GM23338 (cell line): ENCODE measurements at regions not wholly inside any gene's neighbourhood (a gene's known extent, or its start where the extent isn't known, plus 50 kb on each side); places are given as distances from the start of the nearest gene placed in this dataset.

Experiments used
- ATAC-seq: fragments of 200-7000 bp; cut with Tn5 transposase; 3 replicates; pipeline ENCODE4 v1.9.1; 2020
- DNase-seq: peaks from one replicate; pipeline ENCODE4 v3.0.0-alpha.2; 2015; ENCODE audit warnings: low spot score
- H2AFZ ChIP-seq: fragments of 200-600 bp; sonication (generic); 2 replicates; pipeline ENCODE4 v1.8.0; 2016; ENCODE audit warnings: antibody characterized with exemption, mild to moderate bottlenecking, moderate library complexity
- H3F3A ChIP-seq: fragments of 200-600 bp; sonication (generic); replicated peaks from 2 replicates; pipeline ENCODE4 v1.8.0; 2017; ENCODE audit warnings: antibody characterized with exemption, mixed run types, low read depth
- H3K27ac ChIP-seq: fragments of 200-600 bp; sonication (generic); 2 replicates; pipeline ENCODE4 v1.6.1; 2016; ENCODE audit warnings: low read depth
- H3K27me3 ChIP-seq: fragments of 200-600 bp; sonication (generic); 2 replicates; pipeline ENCODE4 v1.8.0; 2016; ENCODE audit warnings: mild to moderate bottlenecking, mixed run types, moderate library complexity; ENCODE audit not compliant: insufficient read depth
- H3K36me3 ChIP-seq: fragments of 200-600 bp; sonication (generic); 2 replicates; pipeline ENCODE4 v1.8.0; 2016; ENCODE audit warnings: mild to moderate bottlenecking; ENCODE audit not compliant: insufficient read depth
- H3K4me1 ChIP-seq: fragments of 200-600 bp; sonication (generic); 2 replicates; pipeline ENCODE4 v1.8.0; 2016; ENCODE audit warnings: mild to moderate bottlenecking, moderate library complexity; ENCODE audit not compliant: insufficient read depth
- H3K4me2 ChIP-seq: fragments of 200-600 bp; sonication (generic); 2 replicates; pipeline ENCODE4 v1.7.1; 2017; ENCODE audit warnings: mixed run types
- H3K4me3 ChIP-seq: fragments of 200-600 bp; sonication (generic); 2 replicates; pipeline ENCODE4 v1.6.1; 2016; ENCODE audit warnings: mixed run types
- H3K79me2 ChIP-seq: fragments of 200-600 bp; sonication (generic); replicated peaks from 2 replicates; pipeline ENCODE4 v1.8.0; 2017; ENCODE audit warnings: mild to moderate bottlenecking; ENCODE audit not compliant: insufficient read depth
- H3K9me2 ChIP-seq: fragments of 200-600 bp; sonication (generic); 2 replicates; pipeline ENCODE4 v1.8.0; 2017; ENCODE audit not compliant: insufficient read depth
- H4K20me1 ChIP-seq: fragments of 200-600 bp; sonication (generic); replicated peaks from 2 replicates; pipeline ENCODE4 v1.8.0; 2017; ENCODE audit warnings: mild to moderate bottlenecking; ENCODE audit not compliant: insufficient read depth
- H3K27ac Mint-ChIP-seq: 2 replicates; pipeline ENCODE4 v1.8.0; 2020; ENCODE audit warnings: inconsistent platforms, mild to moderate bottlenecking, moderate library complexity, mixed read lengths
- H3K27me3 Mint-ChIP-seq: 3 replicates; pipeline ENCODE4 v1.8.0; 2022; ENCODE audit warnings: low read depth, mild to moderate bottlenecking, moderate library complexity, mixed read lengths, inconsistent platforms; ENCODE audit not compliant: insufficient read depth, poor library complexity
- H3K36me3 Mint-ChIP-seq: 3 replicates; pipeline ENCODE4 v1.8.0; 2021; ENCODE audit warnings: low read depth, mild to moderate bottlenecking, inconsistent platforms, moderate library complexity, mixed read lengths
- H3K4me1 Mint-ChIP-seq: 3 replicates; pipeline ENCODE4 v1.8.0; 2020; ENCODE audit warnings: mild to moderate bottlenecking, inconsistent platforms, mixed read lengths
- H3K4me3 Mint-ChIP-seq: 3 replicates; pipeline ENCODE4 v1.8.0; 2021; ENCODE audit warnings: moderate library complexity, mild to moderate bottlenecking, inconsistent platforms, mixed read lengths
- H3K9me3 Mint-ChIP-seq: 3 replicates; pipeline ENCODE4 v1.8.0; 2020; ENCODE audit warnings: moderate library complexity, mild to moderate bottlenecking, inconsistent platforms, mixed read lengths
- CREB1 ChIP-seq: fragments of 250-450 bp; sonication (Bioruptor Pico); IDR thresholded peaks from 2 replicates; pipeline ENCODE4 v1.5.0; 2020; ENCODE audit warnings: low read depth, mild to moderate bottlenecking, moderate library complexity
- ETS1 ChIP-seq: IDR thresholded peaks from 2 replicates; pipeline ENCODE4 v1.6.1; 2016; ENCODE audit warnings: antibody characterized with exemption
- EZH2 ChIP-seq: fragments of 200-600 bp; sonication (generic); IDR thresholded peaks from one replicate; pipeline ENCODE4 v1.8.0; 2017; ENCODE audit warnings: antibody characterized with exemption, mild to moderate bottlenecking, low read depth; ENCODE audit not compliant: unreplicated experiment
- EZH2phosphoT487 ChIP-seq: fragments of 200-600 bp; sonication (generic); IDR thresholded peaks from one replicate; pipeline ENCODE4 v1.8.1; 2018; ENCODE audit warnings: antibody characterized with exemption; ENCODE audit not compliant: unreplicated experiment
- JUNB ChIP-seq: IDR thresholded peaks from one replicate; pipeline ENCODE4 v1.6.1; 2016; ENCODE audit warnings: antibody characterized with exemption; ENCODE audit not compliant: unreplicated experiment
- NANOG ChIP-seq: IDR thresholded peaks from 2 replicates; pipeline ENCODE4 v1.6.1; 2016; ENCODE audit warnings: antibody characterized with exemption, borderline replicate concordance
- POLR2AphosphoS5 ChIP-seq: IDR thresholded peaks from 2 replicates; pipeline ENCODE4 v1.6.1; 2016; ENCODE audit warnings: antibody characterized with exemption, low read depth
- STAT1 ChIP-seq: IDR thresholded peaks from one replicate; pipeline ENCODE4 v1.6.1; 2016; ENCODE audit warnings: antibody characterized with exemption; ENCODE audit not compliant: unreplicated experiment
- ZNF114 ChIP-seq: fragments of 250-450 bp; sonication (Bioruptor Pico); IDR thresholded peaks from 2 replicates; pipeline ENCODE4 v1.5.0; 2020; ENCODE audit warnings: mild to moderate bottlenecking, moderate library complexity
- ZNF331 ChIP-seq: fragments of 250-450 bp; sonication (Bioruptor Pico); IDR thresholded peaks from 2 replicates; pipeline ENCODE4 v1.5.0; 2020; ENCODE audit warnings: low read depth, mild to moderate bottlenecking, moderate library complexity
- ZNF462 ChIP-seq: fragments of 250-450 bp; sonication (Bioruptor Pico); IDR thresholded peaks from 2 replicates; pipeline ENCODE4 v1.5.0; 2020; ENCODE audit warnings: mild to moderate bottlenecking, moderate library complexity
- TF ChIP-seq, protein P1 (sequence below): IDR thresholded peaks from one replicate; pipeline ENCODE4 v1.6.1; 2018; ENCODE audit warnings: antibody characterized with exemption; ENCODE audit not compliant: unreplicated experiment
- TF ChIP-seq, protein P2 (sequence below), 2 experiments: fragments of 200-600 bp in 1 of 2; sonication (generic) in 1 of 2; conservative IDR thresholded peaks; 2 replicates each; pipeline versions ENCODE4 v1.5.1 to v1.6.1; 2016 to 2017; ENCODE audit warnings: antibody characterized with exemption in 2 of 2, low read depth in 2 of 2, mild to moderate bottlenecking in 2 of 2, moderate library complexity in 1 of 2

DNA sequence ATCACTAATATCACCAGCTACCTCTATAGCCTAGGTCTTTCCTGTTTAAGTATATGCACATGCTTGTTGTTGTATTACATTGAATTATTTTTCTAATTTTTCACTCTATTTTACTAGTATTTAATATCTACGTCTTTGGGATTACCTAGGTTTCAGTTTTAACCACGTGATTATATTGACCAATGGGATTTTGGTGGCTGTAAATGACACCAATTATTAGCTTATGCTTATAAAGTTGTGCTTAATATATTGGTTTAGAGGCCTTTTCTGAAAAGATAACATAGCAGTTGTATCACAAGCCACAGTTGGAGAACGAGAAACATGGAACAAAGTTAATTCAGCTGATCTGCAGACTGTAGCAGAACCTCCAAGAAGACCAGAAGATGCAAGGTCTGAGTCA is 104.8 kb upstream of the PRDM9 start:
- Mint-ChIP-seq H3K36me3 (peaks cover 5% of the 10 kb centered on the region; the same call in 1 of the 3 replicates), H3K4me3 (no peak overlapping the region), H3K27ac (no peak overlapping the region), H3K4me1 (no peaks in the 10 kb centered on the region), H3K9me3 (peaks cover 6% of the 10 kb centered on the region; the same call in 2 of the 3 replicates), H3K27me3 (no peaks in the 10 kb centered on the region)
- H3K27ac ChIP-seq = no peak overlapping the region
- no peak for ATAC-seq
- no peak for DNase-seq
- H3K9me2 ChIP-seq = 0 out of 2 replicates have a peak, but pooled peaks cover 8% of the 10 kb centered on the region
- H4K20me1 ChIP-seq = no peaks in the 10 kb centered on the region
- no peaks in the 10 kb centered on the region for H3K27me3 ChIP-seq
- H3K79me2 ChIP-seq = no peaks in the 10 kb centered on the region
- H2AFZ ChIP-seq = no peak overlapping the region
- H3K4me2 ChIP-seq = no peak overlapping the region
- H3K4me1 ChIP-seq = no peaks in the 10 kb centered on the region
- H3K4me3 ChIP-seq = no peak overlapping the region
- TF ChIP-seq CREB1 (CRISPR knock-in tag) (no peak), NANOG (no peak), STAT1 (no peak), ZNF114 (no peak), ZNF462 (CRISPR knock-in tag) (no peak), JUNB (no peak), ETS1 (no peak), EZH2 (no peak), POLR2AphosphoS5 (no peak), ZNF331 (CRISPR knock-in tag) (no peak), EZH2phosphoT487 (no peak)
- TF ChIP-seq, protein P1, sequence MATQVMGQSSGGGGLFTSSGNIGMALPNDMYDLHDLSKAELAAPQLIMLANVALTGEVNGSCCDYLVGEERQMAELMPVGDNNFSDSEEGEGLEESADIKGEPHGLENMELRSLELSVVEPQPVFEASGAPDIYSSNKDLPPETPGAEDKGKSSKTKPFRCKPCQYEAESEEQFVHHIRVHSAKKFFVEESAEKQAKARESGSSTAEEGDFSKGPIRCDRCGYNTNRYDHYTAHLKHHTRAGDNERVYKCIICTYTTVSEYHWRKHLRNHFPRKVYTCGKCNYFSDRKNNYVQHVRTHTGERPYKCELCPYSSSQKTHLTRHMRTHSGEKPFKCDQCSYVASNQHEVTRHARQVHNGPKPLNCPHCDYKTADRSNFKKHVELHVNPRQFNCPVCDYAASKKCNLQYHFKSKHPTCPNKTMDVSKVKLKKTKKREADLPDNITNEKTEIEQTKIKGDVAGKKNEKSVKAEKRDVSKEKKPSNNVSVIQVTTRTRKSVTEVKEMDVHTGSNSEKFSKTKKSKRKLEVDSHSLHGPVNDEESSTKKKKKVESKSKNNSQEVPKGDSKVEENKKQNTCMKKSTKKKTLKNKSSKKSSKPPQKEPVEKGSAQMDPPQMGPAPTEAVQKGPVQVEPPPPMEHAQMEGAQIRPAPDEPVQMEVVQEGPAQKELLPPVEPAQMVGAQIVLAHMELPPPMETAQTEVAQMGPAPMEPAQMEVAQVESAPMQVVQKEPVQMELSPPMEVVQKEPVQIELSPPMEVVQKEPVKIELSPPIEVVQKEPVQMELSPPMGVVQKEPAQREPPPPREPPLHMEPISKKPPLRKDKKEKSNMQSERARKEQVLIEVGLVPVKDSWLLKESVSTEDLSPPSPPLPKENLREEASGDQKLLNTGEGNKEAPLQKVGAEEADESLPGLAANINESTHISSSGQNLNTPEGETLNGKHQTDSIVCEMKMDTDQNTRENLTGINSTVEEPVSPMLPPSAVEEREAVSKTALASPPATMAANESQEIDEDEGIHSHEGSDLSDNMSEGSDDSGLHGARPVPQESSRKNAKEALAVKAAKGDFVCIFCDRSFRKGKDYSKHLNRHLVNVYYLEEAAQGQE = no peak
- TF ChIP-seq, protein P2, sequence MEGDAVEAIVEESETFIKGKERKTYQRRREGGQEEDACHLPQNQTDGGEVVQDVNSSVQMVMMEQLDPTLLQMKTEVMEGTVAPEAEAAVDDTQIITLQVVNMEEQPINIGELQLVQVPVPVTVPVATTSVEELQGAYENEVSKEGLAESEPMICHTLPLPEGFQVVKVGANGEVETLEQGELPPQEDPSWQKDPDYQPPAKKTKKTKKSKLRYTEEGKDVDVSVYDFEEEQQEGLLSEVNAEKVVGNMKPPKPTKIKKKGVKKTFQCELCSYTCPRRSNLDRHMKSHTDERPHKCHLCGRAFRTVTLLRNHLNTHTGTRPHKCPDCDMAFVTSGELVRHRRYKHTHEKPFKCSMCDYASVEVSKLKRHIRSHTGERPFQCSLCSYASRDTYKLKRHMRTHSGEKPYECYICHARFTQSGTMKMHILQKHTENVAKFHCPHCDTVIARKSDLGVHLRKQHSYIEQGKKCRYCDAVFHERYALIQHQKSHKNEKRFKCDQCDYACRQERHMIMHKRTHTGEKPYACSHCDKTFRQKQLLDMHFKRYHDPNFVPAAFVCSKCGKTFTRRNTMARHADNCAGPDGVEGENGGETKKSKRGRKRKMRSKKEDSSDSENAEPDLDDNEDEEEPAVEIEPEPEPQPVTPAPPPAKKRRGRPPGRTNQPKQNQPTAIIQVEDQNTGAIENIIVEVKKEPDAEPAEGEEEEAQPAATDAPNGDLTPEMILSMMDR (conservative IDR thresholded peaks at IDR 0.05; ENCODE audit: low read depth in 2 of 2) = no peak
- no peaks in the 10 kb centered on the region for H3F3A ChIP-seq
- no peaks in the 10 kb centered on the region for H3K36me3 ChIP-seq
